CD4-positive, alpha-beta T cell treated with Interleukin-12 subunit alpha and Interleukin-12 subunit beta, for 1 hour (primary cell): ENCODE measurements at regions not wholly inside any gene's neighbourhood (a gene's known extent, or its start where the extent isn't known, plus 50 kb on each side); places are given as distances from the start of the nearest gene placed in this dataset.

Experiments used
- DNase-seq: peaks from one replicate; pipeline ENCODE4 v3.0.0-alpha.2; 2020

DNA sequence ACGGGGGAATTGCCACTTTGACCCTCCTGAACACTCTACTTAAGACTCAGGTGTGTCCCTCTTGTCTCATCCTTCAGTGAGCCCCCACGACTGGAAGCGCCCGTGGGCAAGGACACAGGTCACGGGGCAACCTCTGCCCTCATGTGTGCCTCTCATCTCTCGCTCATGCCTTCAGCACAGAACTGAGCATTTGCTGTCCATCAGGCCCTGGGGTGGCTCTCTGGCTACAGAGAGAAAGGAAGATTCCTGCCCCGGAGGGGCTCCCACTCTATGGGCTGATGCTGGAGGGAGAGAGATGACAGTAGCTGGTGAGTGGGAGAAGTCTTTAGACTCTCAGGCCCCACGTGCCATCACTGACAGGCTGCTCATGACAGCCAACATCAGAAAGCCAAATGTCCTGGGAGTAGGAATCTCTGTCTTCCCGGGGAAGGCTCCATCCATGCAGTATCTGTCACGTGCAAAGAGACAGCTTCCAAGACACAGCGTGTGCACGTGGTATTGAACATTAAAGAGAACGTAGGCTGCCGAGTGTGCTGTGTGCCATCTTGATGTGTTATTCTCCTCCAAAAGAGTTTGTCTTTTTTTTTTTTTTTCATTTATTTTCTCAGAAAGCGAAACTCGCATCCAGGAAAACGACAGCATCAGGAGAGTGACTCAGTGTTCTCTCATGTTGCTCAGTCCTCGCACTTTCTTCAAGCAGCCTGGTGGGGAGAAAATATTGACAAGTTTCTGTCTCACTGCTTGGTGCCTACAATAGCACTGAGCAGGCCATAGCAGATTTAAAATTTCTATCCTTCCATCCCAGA is 190.5 kb downstream of the GAS1 start:
- DNase-seq: no peak

- DNase-seq: no peak
Measured at GRCh38 chr9:86755561-86755941, 191.8 kb downstream of the GAS1 start.

DNA sequence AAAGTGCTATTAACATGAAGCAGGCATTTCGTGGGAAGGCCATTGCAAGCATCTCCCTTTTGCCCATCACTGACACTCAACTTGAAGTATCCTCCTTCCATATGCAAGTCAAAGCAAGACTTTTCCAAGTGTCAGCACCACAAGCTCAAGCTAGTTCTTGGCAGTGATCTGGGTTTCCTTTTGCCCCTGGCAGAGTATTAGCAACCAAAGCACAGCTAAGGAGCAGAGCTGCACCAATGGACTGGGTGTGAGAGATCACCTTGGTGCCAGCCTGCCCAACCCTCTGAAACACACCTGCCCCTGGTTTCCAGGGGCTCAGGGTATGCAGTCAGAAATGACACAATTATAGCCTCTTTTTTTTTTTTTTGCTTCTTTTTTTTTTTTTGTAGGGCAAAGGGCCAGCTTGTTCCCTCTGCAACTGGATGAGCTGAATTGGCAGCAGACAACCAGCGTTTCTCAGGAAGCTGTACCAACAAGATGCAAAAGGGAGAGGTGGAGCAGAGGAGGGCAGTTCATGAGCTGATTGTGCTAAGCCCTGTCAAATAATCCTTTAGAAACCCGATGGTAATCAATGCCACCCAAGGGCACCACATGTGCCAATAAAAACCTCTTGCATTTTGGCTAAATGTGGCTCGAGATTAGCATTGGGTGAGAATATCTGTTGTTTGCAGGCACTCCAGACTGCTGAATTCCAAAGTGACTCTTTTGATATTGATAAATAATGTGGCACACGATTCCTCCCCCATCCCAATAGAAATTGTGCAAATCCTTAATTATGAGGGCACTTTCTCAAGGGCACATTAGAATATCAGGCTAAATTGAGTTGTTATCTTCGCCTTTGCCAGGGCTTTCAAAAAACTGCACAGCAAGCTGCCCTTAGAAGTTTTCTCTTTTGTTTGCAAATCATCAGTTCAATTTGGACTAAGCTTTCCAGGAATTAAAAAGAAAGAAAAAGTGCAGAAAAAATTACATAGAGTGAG is 192.4 kb downstream of the GAS1 start:
- DNase-seq: no peak

DNA sequence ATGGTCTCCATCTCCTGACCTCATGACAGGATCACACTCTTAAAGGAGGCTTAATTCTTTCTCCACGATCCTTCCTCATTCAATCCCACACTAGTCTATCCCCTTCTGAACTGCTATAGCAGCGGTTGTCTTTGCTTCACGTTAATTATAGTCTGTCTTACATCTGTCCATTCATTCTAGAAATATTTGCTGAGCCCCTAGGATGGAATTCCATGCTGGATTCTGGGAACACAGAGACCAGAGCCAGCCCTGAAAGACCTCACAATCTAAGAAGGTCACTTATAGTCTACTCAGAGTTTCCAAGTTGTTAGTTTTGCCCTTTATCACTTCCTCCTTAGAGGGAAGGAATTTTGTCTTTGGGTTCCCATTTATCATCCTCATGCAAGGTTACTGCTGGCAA is 193.5 kb downstream of the GAS1 start:
- no peak for DNase-seq

DNA sequence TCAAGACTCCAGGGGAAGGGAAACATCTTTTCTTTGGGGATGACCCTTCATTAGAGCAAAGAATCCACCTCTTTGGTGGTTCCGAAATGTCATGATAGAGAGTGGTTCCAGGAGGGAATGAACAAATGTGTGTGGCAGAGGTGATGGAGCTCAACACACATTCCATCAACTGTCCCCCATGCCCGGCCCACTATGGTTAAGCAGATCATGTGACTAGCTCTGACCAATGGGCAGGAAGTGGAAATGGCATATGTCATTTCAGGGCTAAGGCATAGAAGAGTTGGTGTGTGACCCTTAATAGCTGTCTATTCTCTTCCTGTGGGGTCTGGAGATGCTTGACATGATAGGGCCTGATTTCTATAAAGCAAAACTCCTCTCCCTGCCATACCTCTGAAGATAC is 194.6 kb downstream of the GAS1 start:
- DNase-seq: no peak

GRCh38 chr9:86751956-86752355 is 195.3 kb downstream of the GAS1 start:
- no peak for DNase-seq

GRCh38 chr9:86751207-86751606 is 196.1 kb downstream of the GAS1 start:
- DNase-seq: no peak

- no peak for DNase-seq
Measured at GRCh38 chr9:86749894-86750255, 197.4 kb downstream of the GAS1 start.

GRCh38 chr9:86749161-86749893 is 198.0 kb downstream of the GAS1 start:
- no peak for DNase-seq

- DNase-seq: no peak
Measured at GRCh38 chr9:86747711-86748110, 199.6 kb downstream of the GAS1 start.

DNA sequence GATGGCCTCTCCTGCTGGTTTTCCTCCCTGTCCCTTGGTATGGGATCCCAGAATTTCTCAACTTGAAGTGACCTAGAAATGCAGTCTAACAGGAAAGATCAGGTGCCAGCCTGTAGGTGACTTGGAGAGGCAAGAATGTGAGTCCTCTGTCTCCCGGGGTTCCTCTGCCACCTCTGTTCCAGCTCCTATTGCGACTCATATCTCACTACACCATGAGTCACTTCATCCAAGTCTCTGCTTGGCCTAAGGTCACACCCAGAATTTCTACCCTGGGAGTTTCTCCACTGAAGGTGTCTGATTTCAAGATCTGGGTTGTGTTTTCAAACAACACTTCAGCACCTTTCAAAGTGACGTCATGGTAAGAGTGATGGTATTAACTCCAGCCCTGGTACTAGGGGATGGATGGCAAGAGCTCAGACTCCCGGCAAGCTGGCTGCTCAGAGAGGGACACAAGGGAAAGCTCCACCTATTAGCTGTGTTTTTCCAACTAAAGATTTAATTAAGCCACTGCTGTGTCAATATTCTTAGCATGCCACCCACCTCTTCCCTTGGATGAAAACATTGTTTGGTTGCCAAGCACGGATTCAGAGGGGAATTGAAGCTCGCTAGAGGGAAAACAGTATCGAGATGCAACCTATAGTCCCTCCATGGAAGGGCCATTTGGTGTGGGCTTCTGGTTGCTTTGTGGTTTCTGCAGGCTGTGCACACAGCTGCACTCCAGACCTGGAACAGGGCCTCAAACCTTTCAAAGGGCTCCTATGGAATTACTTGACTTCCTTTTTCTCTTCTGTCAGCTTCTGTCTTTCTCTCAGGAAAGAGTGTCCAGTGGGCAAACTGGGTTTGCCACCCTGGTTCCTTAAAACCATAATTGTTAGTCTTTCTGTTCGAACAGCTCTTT is 205.7 kb downstream of the GAS1 start:
- no peak for DNase-seq

DNA sequence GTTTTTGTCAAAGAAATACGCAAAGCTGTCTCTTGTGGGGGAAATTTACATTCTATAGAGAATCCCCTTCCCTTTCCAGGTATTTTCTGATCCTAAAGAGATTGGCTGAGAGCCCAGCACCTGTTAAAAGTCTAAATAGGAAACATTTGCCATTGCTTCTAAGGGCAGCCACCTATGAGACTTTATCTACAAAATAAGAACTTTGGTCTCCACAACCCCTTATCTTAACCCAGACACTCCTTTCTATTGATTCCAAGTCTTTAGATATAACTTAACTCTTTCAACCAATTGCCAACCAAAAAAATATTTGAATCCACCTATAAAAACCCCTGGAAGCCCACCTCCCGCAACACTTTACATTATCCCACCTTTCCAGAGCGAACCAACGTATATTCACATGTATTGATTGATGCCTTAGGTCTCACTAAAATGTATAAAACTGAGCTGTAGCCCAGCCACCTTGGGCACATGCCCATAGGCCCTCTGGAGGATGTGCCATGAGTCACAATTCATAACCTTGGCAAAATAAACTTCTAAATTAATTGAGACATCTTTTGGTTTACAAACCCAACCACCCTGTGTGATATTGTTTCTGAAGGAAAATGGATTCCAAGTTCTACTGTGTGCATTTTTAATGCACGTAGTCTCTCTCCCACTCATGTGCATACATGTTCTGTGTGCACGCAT is 211.4 kb downstream of the GAS1 start:
- no peak for DNase-seq

- no peak for DNase-seq
Measured at GRCh38 chr9:86734771-86735170, 212.5 kb downstream of the GAS1 start.

GRCh38 chr9:86733929-86734328 is 213.4 kb downstream of the GAS1 start:
- no peak for DNase-seq

- DNase-seq: no peak
Measured at GRCh38 chr9:86732514-86733171, 214.7 kb downstream of the GAS1 start.

DNA sequence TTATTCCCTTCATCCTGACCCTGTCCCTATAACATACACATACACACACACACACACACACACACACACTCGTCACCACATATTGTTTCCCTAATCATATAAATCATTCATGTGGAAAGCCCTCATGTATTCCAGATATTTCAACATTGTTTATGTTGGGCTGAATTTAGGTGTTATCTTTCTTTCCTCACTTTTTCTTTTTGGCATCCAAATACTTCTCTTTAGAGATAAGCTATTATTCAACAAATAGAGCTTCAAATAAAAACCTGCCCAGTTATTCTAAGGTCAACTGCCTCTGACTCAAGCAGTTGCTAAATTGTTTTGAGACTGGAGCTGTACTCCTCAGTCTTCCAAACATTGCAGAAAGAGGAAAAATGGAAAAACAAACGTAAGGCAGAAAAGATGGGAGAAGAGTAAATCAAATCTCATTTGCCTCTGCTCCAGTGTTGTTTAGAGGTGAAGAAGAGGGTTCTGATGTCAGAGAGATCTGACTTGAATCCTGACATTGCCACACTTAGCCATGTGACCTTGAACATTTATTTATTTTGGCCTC is 215.7 kb downstream of the GAS1 start:
- no peak for DNase-seq

DNA sequence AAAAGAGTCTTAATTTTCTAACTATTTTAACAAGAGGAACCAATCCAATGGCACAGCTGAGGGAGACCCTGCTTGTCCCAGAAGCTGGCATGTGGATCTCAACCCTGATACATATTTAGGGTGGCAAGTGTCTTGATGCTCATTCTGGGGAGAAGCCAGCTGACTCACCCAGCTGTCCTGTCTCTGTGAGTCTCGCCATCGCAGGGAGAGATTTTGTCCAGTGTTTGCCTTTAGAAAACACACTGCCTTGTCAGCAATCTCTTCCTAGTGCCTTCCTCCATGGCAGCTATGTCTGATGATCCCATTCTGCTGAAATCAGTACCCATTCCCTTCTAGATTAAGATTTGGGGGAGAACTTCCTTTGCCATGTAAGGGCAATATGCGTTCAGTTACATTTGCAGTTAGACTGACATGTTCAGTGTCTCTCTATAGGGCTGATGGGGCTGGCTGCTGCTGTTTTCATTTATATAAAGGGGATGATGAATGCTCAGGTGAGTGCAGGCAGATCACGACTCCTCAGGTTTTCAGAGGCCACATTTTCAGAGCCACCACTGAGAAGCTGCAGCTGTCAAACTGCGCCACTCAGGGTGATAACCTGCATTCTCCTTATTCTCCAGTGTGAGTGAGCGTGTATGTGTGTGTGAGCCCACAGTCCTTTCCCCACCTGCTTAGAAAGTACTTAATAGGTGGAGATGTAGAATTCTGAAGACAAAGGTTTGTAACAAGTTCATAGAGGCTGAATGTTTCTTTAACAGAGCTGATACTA is 217.0 kb downstream of the GAS1 start:
- no peak for DNase-seq

DNA sequence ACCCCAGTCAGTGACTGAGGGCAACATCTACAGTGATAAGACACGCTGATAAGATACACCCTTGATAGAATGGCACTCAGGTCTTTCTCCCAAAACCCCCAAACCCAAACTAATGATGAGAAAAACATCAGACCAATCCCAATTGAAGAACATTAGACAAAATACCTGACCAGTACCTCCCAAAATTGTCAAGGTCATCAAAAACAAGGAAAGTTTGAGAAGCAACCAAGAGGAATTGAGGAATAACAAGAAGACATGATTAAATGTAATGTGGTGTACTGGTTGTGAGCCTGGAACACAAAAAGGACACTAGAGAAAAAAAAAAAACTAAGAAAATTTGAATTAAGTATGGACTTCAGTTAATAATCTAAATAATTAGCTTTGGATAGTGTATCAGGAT is 222.8 kb downstream of the GAS1 start:
- DNase-seq: no peak

DNA sequence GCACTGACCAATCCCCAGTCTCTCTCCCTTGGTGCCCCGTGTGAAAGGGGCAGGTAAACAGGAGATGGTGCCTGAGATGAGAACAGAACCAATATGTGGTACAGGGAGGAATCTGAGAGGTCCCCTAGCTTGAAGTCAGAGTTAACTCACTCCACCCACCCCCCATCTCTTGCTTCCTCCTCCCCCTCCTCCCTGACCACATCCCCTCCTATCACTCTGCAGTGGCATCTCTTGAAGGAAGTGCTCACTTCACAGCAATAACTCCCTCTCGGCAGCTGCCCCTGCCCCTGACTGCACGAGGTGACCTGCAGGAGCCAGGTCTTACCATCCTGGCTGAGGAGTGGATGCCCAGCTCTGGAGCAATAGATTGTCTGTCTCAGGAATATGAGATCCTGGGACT is 224.0 kb downstream of the GAS1 start:
- no peak for DNase-seq

DNA sequence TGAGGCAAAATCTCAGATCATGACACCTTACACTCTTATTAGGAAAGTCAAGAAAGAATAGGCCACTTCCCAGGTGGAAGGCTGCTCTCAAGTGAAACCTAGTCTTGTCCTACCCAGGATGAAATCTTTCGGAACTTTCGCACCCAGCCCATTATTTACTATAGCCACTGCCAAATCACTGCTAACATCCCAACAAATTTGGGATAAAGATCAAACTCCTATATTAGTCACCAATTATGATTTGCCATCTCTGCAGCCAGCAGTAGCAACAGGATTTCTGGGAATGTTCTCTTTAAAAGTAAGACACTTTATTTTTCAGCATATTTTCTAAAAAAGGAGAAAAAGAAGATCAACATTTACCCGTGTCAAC is 224.6 kb downstream of the GAS1 start:
- DNase-seq: no peak
